ENCODE measurements at regions not wholly inside any gene's neighbourhood (a gene's known extent, or its start where the extent isn't known, plus 50 kb on each side); places are given as distances from the start of the nearest gene placed in this dataset.

- DNase-seq (ENCODE audit: low spot score) (no peak), ATAC-seq (ENCODE audit: low FRiP score) (no peak)
- no peak for TF ChIP-seq CTCF (IDR thresholded peaks at IDR 0.05)
Measured at GRCh38 chr2:220281771-220282170, 654.3 kb downstream of the SLC4A3 start.

- ATAC-seq (ENCODE audit: low FRiP score) = no peak
- no peak for TF ChIP-seq CTCF (IDR thresholded peaks at IDR 0.05)
- no peak for DNase-seq (ENCODE audit: low spot score)
Measured at GRCh38 chr2:220282236-220282635, 654.8 kb downstream of the SLC4A3 start.

GRCh38 chr2:220293966-220294365 is 666.5 kb downstream of the SLC4A3 start:
- no peak for TF ChIP-seq CTCF (IDR thresholded peaks at IDR 0.05)
- ATAC-seq (ENCODE audit: low FRiP score) = no peak
- DNase-seq (ENCODE audit: low spot score) = no peak

- no peak for TF ChIP-seq CTCF (IDR thresholded peaks at IDR 0.05)
- no peak for DNase-seq (ENCODE audit: low spot score)
- no peak for ATAC-seq (ENCODE audit: low FRiP score)
Measured at GRCh38 chr2:220296174-220296573, 668.7 kb downstream of the SLC4A3 start.

GRCh38 chr2:220297093-220297492 is 669.7 kb downstream of the SLC4A3 start:
- ATAC-seq (ENCODE audit: low FRiP score) (no peak), DNase-seq (ENCODE audit: low spot score) (no peak)
- no peak for TF ChIP-seq CTCF (IDR thresholded peaks at IDR 0.05)

- ATAC-seq (ENCODE audit: low FRiP score) = no peak
- DNase-seq (ENCODE audit: low spot score) = no peak
- no peak for TF ChIP-seq CTCF (IDR thresholded peaks at IDR 0.05)
Measured at GRCh38 chr2:220300806-220301205, 673.4 kb downstream of the SLC4A3 start.

GRCh38 chr2:220302756-220303155 is 675.3 kb downstream of the SLC4A3 start:
- no peak for TF ChIP-seq CTCF (IDR thresholded peaks at IDR 0.05)
- no peak for DNase-seq (ENCODE audit: low spot score)
- no peak for ATAC-seq (ENCODE audit: low FRiP score)

Measured in omental fat pad (tissue), 3 donors.